Stimulated activated naive B cell treated with anti-CD40 and anti-IgM and Interleukin-4, amounts not matched to agents 10 μg/mL and 1 μg/mL and 100 μg/mL, for 72 hours (primary cell): ENCODE measurements at regions not wholly inside any gene's neighbourhood (a gene's known extent, or its start where the extent isn't known, plus 50 kb on each side); places are given as distances from the start of the nearest gene placed in this dataset.
"Not testable (repeated sequence)": the region's sequence is repeated elsewhere in the genome, so short reads cannot be mapped to it uniquely, and the experiment has no call there.

Source experiments
- ATAC-seq, 2 donors: fragments of 150-1000 bp; cut with Tn5 transposase; replicated peaks; 2 replicates each; pipeline ENCODE4 v1.10.0; 2021; ENCODE audit warnings: moderate library complexity in 1 of 2
- DNase-seq: peaks from one replicate; pipeline ENCODE4 v3.0.0; 2021
- H3K27ac Mint-ChIP-seq: one replicate; pipeline ENCODE4 v1.8.0; 2022; ENCODE audit warnings: mild to moderate bottlenecking, mixed read lengths
- H3K27me3 Mint-ChIP-seq, 2 donors: one replicate each; pipeline ENCODE4 v1.8.0; 2022; ENCODE audit warnings: mixed read lengths in 2 of 2
- H3K36me3 Mint-ChIP-seq, 2 donors: one replicate each; pipeline ENCODE4 v1.8.0; 2022; ENCODE audit warnings: mixed read lengths in 2 of 2, mild to moderate bottlenecking in 1 of 2
- H3K4me1 Mint-ChIP-seq, 2 donors: one replicate each; pipeline ENCODE4 v1.8.0; 2022; ENCODE audit warnings: mixed read lengths in 2 of 2, mild to moderate bottlenecking in 1 of 2
- H3K4me3 Mint-ChIP-seq, 2 donors: one replicate each; pipeline ENCODE4 v1.8.0; 2022; ENCODE audit warnings: mild to moderate bottlenecking in 2 of 2, mixed read lengths in 2 of 2, moderate library complexity in 1 of 2
- H3K9me3 Mint-ChIP-seq, 2 donors: one replicate each; pipeline ENCODE4 v1.8.0; 2022; ENCODE audit warnings: mixed read lengths in 2 of 2, mild to moderate bottlenecking in 1 of 2

DNA sequence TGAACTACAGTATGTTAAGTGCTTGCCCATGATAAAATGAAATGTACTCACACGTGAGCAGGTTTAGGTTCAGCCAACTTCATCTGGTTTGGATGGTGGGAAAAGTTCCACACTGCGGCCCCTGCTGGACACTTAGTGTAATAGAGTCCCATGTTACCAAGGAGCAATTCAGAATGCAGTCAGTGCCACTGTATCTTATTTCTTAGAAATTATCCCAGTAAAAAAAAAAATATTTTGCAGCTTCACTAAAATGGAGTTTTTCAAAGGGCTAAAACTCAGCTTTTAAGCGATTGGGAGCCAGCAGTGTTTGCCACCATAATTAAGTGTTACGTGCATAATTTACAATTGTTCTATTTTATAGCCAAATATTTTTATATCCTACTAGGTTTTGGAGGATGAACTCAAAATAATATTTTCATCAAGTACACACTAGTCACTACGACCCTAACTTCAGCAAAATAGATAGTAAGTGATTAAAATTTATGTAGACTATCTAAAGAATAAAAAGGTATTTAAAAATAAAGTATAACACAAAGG is 371.7 kb upstream of the GBE1 start:
- Mint-ChIP-seq H3K27ac (no peak overlapping the region), H3K4me1 (peaks cover 4 to 19% of the 10 kb centered on the region in 2 donors), H3K9me3 (no peaks in the 10 kb centered on the region), H3K4me3 (no peak overlapping the region), H3K27me3 (no peaks in the 10 kb centered on the region), H3K36me3 (no peaks in the 10 kb centered on the region)
- peak; percentile 4 for DNase-seq
- peak; percentile 58 to 72 for ATAC-seq

DNA sequence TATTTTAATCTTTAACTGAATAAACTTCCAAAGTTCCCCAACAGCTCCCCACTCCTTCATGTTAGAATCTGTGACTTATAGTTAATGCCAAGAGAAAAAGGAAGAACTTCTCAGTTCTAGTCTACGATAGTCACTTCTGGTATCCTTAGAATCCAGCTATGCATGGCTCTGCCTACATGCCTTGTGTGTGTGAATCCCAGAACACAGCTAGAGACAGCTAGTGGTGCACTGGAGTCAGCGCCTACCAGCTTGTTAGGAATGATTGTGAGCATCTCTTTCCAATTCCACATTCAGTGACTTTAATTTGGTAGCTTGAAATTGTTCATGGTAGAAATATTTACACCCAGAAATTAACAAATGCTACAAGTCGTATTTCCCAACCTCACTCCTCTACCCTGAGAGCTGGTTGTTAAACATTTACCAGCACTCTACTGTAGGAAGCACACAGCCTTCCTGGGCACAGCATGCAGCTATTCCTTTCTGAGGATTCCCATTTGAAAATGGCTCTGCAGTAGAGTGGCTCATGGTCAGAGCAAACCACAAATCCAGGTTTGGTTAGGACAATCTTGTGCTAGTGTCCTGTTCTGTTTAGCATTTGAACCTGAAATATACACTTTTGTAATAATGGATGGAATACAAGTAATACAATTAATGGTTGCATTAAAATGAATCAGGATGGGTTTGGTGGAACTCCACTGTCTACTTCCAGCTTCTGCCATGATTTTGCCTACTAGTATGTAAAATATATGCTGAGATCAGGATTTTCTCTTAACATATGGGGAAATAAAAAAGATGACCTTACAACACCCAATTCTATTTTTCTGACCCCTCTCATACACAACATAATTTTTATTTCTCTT is 371.0 kb upstream of the GBE1 start:
- no peaks in the 10 kb centered on the region for H3K27me3 Mint-ChIP-seq
- no peaks in the 10 kb centered on the region for H3K36me3 Mint-ChIP-seq
- ATAC-seq = no peak
- H3K4me3 Mint-ChIP-seq = no peak overlapping the region
- peaks cover 4 to 19% of the 10 kb centered on the region in 2 donors for H3K4me1 Mint-ChIP-seq
- no peak overlapping the region for H3K27ac Mint-ChIP-seq
- DNase-seq = no peak
- H3K9me3 Mint-ChIP-seq = no peaks in the 10 kb centered on the region

DNA sequence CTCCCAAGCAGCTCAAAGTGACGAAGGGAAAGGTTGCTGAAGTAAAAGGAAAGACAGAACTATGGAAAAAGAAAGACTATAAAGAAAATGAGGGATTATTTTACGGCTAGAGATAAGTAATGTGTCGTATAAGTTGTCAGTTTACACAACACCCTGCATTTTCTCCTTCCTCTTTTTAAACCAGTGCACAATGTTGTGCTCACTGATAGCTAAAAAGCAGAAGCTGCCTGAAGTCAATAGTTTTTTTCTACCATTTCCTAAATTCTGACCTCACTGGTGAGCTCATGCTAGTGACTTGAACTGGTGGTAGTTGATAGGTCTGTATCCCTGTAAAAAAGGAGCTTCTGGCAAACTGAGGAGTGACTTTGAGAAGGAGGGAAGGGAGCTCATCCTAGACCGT is 368.6 kb upstream of the GBE1 start:
- H3K27me3 Mint-ChIP-seq = no peaks in the 10 kb centered on the region
- peak overlapping the region in 1 of 2 donors; percentile 5 for H3K4me3 Mint-ChIP-seq
- no peaks in the 10 kb centered on the region for H3K36me3 Mint-ChIP-seq
- H3K27ac Mint-ChIP-seq = peak overlapping the region; percentile 34
- ATAC-seq (peak; percentile 88 to 91), DNase-seq (no peak)
- no peaks in the 10 kb centered on the region for H3K9me3 Mint-ChIP-seq
- H3K4me1 Mint-ChIP-seq = peaks cover 4 to 19% of the 10 kb centered on the region in 2 donors

DNA sequence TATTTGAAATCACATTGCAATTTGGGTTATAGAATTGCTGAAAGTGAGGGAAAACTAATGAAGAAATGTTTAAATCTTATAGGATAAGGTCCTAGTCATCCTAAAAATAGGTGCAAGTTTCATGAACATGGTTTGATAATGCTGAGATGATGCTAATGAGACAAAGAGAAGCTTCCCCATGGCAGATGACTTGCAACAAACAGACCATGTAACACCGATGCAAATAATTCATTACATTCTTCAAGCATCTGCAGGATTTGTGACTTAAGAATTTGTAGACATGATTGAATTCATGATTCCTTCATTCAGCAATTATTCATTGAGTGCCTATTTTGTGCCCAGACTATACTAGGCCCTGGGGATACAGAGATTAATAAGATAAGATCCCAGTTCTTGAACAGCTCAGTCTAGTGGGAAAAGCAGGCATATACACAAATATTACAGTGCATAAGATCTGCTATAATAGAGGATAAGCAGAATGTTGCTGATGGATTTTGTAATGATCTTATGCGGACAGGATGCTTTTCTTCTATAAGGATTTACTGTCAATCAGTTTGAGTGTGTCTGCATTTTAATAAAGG is 367.9 kb upstream of the GBE1 start:
- Mint-ChIP-seq H3K36me3 (no peaks in the 10 kb centered on the region), H3K27me3 (no peaks in the 10 kb centered on the region), H3K4me1 (peaks cover 4 to 19% of the 10 kb centered on the region in 2 donors), H3K4me3 (peak overlapping the region in 1 of 2 donors; percentile 5), H3K27ac (peak overlapping the region; percentile 16), H3K9me3 (no peaks in the 10 kb centered on the region)
- peak in 1 of 2 donors; percentile 21 for ATAC-seq
- no peak for DNase-seq

DNA sequence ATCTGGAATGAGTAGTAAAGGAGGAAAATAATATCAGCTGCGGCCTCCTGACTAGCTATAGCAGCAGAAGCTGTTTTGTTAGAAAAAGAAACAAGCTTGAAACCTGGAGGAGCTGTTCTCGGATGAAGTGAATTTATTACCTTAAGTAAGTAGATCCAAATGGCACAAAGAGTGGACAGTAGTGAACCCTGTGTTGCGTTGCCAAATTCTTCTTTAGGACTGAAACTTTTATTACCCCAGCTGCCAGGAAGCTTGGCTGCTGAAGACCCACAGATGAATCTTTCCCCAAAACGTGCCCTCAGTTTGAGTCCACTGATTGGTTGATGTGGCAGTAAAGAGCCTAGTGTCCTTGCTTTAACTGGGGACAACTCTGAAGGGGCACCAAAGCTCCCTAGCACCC is 366.8 kb upstream of the GBE1 start:
- DNase-seq (no peak), ATAC-seq (no peak)
- H3K9me3 Mint-ChIP-seq = no peaks in the 10 kb centered on the region
- no peak overlapping the region for H3K4me3 Mint-ChIP-seq
- no peak overlapping the region for H3K27ac Mint-ChIP-seq
- H3K27me3 Mint-ChIP-seq = no peaks in the 10 kb centered on the region
- peaks cover 4 to 19% of the 10 kb centered on the region in 2 donors for H3K4me1 Mint-ChIP-seq
- H3K36me3 Mint-ChIP-seq = no peaks in the 10 kb centered on the region

DNA sequence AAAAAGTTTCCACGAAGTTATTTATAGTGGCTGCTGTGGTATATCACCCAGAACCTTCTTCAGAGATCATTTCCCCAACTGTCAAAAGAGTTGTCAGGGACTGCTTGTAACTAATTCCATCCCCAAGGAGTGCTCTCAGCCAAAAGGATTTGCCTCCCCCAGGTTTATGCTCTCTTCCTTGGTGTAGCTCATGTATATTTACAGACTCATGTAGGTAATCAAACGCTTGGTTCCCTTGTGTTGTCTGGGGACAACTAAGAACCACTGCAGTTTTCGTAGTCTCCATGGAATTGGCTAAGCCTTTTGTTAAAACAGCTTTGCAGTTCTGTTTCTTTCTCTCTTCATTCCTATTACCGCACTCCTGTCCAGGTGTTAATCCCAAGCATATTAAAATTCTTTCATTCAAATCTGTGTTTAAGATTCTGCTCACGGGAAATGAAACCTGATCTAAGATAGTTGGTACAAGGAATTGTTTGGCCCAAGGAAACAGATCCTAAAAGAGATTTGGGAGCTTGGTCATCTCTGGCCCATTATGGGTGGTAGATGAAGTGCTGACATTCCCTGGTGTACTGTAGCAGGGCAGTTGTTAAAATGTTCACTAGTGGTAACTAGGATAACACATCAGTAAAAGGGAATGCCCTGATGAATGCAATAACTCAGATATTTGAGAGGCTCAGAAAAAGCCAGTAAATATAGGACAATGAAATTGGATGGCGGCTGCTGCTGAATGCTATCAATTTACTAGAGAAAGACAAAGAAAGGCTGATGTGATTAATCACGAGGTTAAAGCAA is 361.3 kb upstream of the GBE1 start:
- no peak for ATAC-seq
- Mint-ChIP-seq H3K4me1 (no peaks in the 10 kb centered on the region), H3K36me3 (no peaks in the 10 kb centered on the region), H3K27me3 (no peaks in the 10 kb centered on the region), H3K4me3 (no peak overlapping the region), H3K27ac (no peak overlapping the region), H3K9me3 (peaks cover 0 to 3% of the 10 kb centered on the region in 2 donors)
- DNase-seq = no peak

DNA sequence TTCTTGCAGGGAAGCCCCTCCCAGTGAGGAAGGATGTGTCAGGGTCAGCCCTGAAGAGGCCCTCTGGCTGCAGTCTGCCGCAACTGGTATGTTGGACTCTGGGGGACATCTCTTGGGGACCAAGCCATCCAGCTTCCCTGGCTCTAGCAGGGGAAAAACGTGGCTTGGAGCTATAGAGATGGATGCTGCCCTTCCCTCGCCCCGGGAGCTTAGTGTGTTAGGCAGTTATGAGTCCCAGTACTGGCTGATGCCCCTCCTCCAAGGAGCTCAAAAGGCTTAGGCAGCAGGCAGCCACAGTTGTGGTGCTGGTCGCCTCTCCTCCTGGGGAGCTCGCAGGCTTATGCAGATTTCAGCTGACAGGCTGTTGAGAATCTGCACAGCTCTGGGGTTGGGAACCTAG is 353.1 kb upstream of the GBE1 start:
- Mint-ChIP-seq H3K27ac (no peak overlapping the region), H3K9me3 (peaks cover 22 to 28% of the 10 kb centered on the region in 2 donors), H3K27me3 (no peaks in the 10 kb centered on the region), H3K4me1 (no peaks in the 10 kb centered on the region), H3K4me3 (no peak overlapping the region), H3K36me3 (peaks cover 0 to 3% of the 10 kb centered on the region in 2 donors)
- DNase-seq (no peak), ATAC-seq (no peak)

DNA sequence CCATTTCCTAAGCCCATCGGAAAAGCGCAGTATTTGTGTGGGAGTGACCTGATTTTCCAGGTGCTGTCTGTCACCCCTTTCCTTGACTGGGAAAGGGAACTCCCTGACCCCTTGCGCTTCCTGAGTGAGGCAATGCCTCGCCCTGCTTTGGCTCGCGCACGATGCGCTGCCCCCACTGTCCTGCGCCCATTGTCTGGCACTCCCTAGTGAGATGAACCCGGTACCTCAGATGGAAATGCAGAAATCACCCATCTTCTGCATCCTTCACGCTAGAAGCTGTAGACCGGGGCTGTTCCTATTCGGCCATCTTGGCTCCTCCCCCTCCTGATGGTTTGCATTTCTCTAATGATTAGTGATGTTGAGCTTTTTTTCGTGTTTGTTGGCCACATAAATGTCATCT is 349.3 kb upstream of the GBE1 start:
- H3K36me3 Mint-ChIP-seq, H3K4me1 Mint-ChIP-seq, H3K27me3 Mint-ChIP-seq, H3K27ac Mint-ChIP-seq, H3K4me3 Mint-ChIP-seq, DNase-seq, ATAC-seq: not testable (repeated sequence)
- peaks cover 22 to 31% of the 10 kb centered on the region in 2 donors for H3K9me3 Mint-ChIP-seq

DNA sequence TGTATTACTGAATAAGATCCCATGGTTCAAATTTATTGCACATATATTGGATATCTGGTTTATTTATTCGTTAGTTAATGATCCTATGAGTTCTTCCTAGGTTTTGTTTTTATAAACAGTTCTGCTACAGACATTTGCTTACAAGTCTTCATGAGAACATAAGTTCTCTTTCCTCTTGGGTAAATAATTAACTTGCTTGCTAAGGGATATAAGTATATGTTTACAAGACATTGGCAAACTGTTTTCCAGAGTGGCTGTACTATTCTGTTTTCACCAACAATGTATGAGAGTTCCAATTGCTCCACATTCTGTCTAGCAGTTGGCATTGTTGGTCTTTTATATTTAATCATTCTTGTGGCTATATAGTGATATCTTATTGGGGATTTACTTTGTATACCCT is 341.8 kb upstream of the GBE1 start:
- Mint-ChIP-seq H3K4me1 (no peaks in the 10 kb centered on the region), H3K27ac (no peak overlapping the region), H3K4me3 (no peak overlapping the region), H3K9me3 (peaks cover 0 to 4% of the 10 kb centered on the region in 2 donors), H3K36me3 (no peaks in the 10 kb centered on the region), H3K27me3 (no peaks in the 10 kb centered on the region)
- DNase-seq (no peak), ATAC-seq (no peak)

DNA sequence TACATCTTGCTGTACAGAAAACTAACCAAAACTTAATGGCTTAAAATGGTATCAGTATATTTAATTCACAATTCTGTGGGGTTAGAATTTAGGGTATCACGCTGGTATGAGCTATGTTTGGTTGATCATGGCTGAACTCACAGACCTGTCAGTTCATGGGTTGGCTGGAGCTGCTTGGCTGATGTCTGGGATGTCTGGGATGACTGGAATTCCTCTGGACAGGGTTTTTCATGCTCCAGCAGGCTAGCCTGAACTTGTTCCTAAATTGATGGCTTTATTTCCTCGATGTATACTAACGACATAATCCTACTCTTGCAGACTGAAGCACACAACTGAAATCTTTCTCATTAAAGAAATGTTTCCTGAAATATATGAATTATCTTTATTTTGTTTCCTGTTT is 338.9 kb upstream of the GBE1 start:
- H3K4me3 Mint-ChIP-seq = no peak overlapping the region
- H3K27me3 Mint-ChIP-seq = no peaks in the 10 kb centered on the region
- DNase-seq (no peak), ATAC-seq (no peak)
- H3K27ac Mint-ChIP-seq = no peak overlapping the region
- H3K9me3 Mint-ChIP-seq = no peaks in the 10 kb centered on the region
- H3K36me3 Mint-ChIP-seq = no peaks in the 10 kb centered on the region
- H3K4me1 Mint-ChIP-seq = no peaks in the 10 kb centered on the region

DNA sequence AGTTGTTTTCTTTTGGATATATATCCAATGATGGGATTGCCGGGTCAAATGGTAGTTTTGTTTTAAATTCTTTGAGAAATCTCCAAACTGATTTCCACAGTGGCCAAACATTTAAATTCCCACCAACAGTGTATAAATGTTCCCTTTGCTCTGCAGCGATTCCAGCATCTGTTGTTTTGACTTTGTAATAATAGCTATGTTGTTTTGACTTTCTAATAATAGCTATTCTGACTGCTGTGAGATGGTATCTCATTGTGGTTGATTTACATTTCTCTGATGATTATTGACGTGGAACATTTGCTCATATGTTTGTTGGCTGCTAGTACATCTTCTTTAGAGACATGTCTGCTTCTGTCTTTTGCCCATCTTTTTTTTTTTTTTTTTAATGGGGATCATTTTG is 332.2 kb upstream of the GBE1 start:
- DNase-seq (no peak), ATAC-seq (no peak)
- no peaks in the 10 kb centered on the region for H3K9me3 Mint-ChIP-seq
- H3K27ac Mint-ChIP-seq = no peak overlapping the region
- H3K36me3 Mint-ChIP-seq = no peaks in the 10 kb centered on the region
- H3K4me3 Mint-ChIP-seq = no peak overlapping the region
- no peaks in the 10 kb centered on the region for H3K27me3 Mint-ChIP-seq
- H3K4me1 Mint-ChIP-seq = peaks cover 3 to 5% of the 10 kb centered on the region in 2 donors

DNA sequence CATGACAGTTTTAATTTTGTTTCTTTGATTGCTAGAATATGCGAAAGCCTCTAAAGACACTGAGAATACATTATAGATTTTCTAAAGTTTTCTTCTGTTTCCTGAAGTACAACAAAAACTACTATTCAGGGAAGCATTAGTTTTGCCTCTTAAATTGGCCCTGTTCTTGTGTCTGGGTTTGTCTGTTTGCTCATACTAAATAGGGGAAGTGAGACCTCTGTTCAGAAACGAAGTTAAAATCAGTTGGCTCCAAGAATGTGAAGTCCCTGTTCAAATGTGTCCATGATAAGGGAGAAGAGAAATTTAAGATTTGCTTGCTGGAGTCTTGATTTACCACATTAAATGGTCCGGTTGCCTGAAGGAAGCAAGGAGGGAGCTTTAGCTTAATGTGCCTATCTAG is 327.3 kb upstream of the GBE1 start:
- no peak overlapping the region for H3K27ac Mint-ChIP-seq

DNA sequence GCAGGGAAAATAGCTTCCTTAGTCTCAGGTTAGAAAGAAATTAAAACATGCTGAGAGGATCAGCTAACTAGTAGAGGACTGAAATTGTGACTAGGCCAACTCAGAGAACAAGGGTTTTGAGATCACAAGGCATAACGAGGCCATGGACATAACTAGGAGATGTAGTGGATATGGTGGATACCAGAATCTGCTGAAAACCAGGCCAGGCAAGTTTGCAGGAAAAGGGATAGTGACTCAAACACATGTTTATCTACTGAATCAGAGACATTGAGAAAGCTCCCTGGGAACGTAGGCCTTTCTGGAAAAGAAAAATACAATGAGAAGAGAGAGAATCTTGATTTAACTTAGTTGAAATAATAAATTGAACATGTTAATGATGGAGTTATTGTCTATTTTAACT is 326.5 kb upstream of the GBE1 start:
- Mint-ChIP-seq H3K9me3 (no peaks in the 10 kb centered on the region), H3K36me3 (no peaks in the 10 kb centered on the region), H3K27ac (no peak overlapping the region), H3K27me3 (no peaks in the 10 kb centered on the region), H3K4me1 (peaks cover 3 to 20% of the 10 kb centered on the region in 2 donors), H3K4me3 (no peak overlapping the region)
- DNase-seq (no peak), ATAC-seq (no peak)

More for the DNA sequence above, 327.3 kb upstream of the GBE1 start:
- peak; percentile 60 to 70 for ATAC-seq
- H3K27me3 Mint-ChIP-seq = no peaks in the 10 kb centered on the region
- no peaks in the 10 kb centered on the region for H3K9me3 Mint-ChIP-seq
- no peak for DNase-seq
- no peak overlapping the region for H3K4me3 Mint-ChIP-seq
- peaks cover 3 to 13% of the 10 kb centered on the region in 2 donors for H3K4me1 Mint-ChIP-seq
- H3K36me3 Mint-ChIP-seq = no peaks in the 10 kb centered on the region

DNA sequence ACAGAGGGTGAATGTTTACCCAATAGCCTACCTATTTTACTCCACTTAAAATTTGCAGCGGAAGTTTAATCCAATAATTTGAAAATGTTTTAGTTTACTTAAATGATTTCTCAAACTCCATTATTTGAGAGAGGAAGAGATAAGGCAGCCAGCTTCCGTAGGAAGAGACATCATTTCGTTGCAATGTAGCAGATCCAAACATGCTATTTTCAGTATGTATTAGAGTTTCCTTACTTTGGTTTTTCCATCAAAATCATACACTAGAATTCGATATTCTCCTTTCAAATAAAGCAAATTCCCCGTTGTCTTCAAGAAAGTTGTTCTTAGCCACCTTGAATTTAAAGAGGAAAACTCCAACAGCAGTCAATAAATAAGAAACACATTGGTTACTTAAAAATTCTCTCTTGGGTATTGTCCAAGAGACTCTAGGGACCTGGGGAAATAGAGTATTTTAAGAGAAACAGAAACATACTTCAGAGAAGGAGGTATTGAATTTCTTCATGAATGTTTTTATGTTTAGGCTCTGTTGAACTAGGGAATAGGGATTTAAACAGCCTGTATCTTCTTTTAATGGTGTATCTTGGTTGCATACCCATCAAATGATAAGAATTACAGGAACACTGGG is 324.5 kb upstream of the GBE1 start:
- H3K27me3 Mint-ChIP-seq = no peaks in the 10 kb centered on the region
- peaks cover 3 to 26% of the 10 kb centered on the region in 2 donors for H3K4me1 Mint-ChIP-seq
- H3K4me3 Mint-ChIP-seq = no peak overlapping the region
- H3K36me3 Mint-ChIP-seq = no peaks in the 10 kb centered on the region
- H3K9me3 Mint-ChIP-seq = no peaks in the 10 kb centered on the region
- H3K27ac Mint-ChIP-seq = no peak overlapping the region
- DNase-seq (no peak), ATAC-seq (no peak)
